ENCODE measurements at regions not wholly inside any gene's neighbourhood (a gene's known extent, or its start where the extent isn't known, plus 50 kb on each side); places are given as distances from the start of the nearest gene placed in this dataset.

GRCh38 chr11:19501631-19502030 lies 211.0 kb upstream of the NAV2 start:
- ChIA-PET CTCF (interaction anchor here (0.6 to 0.8 kb wide), 2 partner anchors 36 to 174 kb away, joined by 3 read pairs; no protein-coding TSS in a partner anchor), POLR2A (ENCODE audit: low non-redundant PET) (no interaction called here)
- no peak for DNase-seq (ENCODE audit: low spot score)
- no peak for TF ChIP-seq CTCF (conservative IDR thresholded peaks at IDR 0.05; ENCODE audit: low read depth)
- no peak overlapping the region for H3K27ac ChIP-seq

GRCh38 chr11:19499999-19500398 lies 212.6 kb upstream of the NAV2 start:
- no peak overlapping the region for H3K27ac ChIP-seq
- POLR2A ChIA-PET (ENCODE audit: low non-redundant PET): no interaction called here
- DNase-seq (ENCODE audit: low spot score): no peak
- no peak for TF ChIP-seq CTCF (conservative IDR thresholded peaks at IDR 0.05; ENCODE audit: low read depth)
- CTCF ChIA-PET: interaction anchor here (0.6 kb wide), 1 partner anchor 67 kb away, joined by 4 read pairs; no protein-coding TSS in a partner anchor

GRCh38 chr11:19499026-19499669 lies 213.5 kb upstream of the NAV2 start:
- H3K27ac ChIP-seq: no peak overlapping the region
- ChIA-PET CTCF (interaction anchor here (0.6 kb wide), 1 partner anchor 66 kb away, joined by 4 read pairs; no protein-coding TSS in a partner anchor), POLR2A (ENCODE audit: low non-redundant PET) (no interaction called here)
- peak; percentile 12 for DNase-seq (ENCODE audit: low spot score)
- no peak for TF ChIP-seq CTCF (conservative IDR thresholded peaks at IDR 0.05; ENCODE audit: low read depth)

- CTCF ChIA-PET: no interaction called here
- no peak for TF ChIP-seq CTCF (conservative IDR thresholded peaks at IDR 0.05; ENCODE audit: low read depth)
- POLR2A ChIA-PET (ENCODE audit: low non-redundant PET): no interaction called here
- no peak overlapping the region for H3K27ac ChIP-seq
- no peak for DNase-seq (ENCODE audit: low spot score)
Observed at GRCh38 chr11:19493446-19494213, 219.0 kb upstream of the NAV2 start.

GRCh38 chr11:19482319-19483100 lies 230.1 kb upstream of the NAV2 start:
- POLR2A ChIA-PET (ENCODE audit: low non-redundant PET): no interaction called here
- no peak for DNase-seq (ENCODE audit: low spot score)
- no peak overlapping the region for H3K27ac ChIP-seq
- no peak for TF ChIP-seq CTCF (conservative IDR thresholded peaks at IDR 0.05; ENCODE audit: low read depth)
- CTCF ChIA-PET: no interaction called here

- DNase-seq (ENCODE audit: low spot score): no peak
- no peak overlapping the region for H3K27ac ChIP-seq
- POLR2A ChIA-PET (ENCODE audit: low non-redundant PET): no interaction called here
- no peak for TF ChIP-seq CTCF (conservative IDR thresholded peaks at IDR 0.05; ENCODE audit: low read depth)
- CTCF ChIA-PET: no interaction called here
Observed at GRCh38 chr11:19480540-19480939, 232.1 kb upstream of the NAV2 start.
